GM18951 (cell line): ENCODE measurements at regions not wholly inside any gene's neighbourhood (a gene's known extent, or its start where the extent isn't known, plus 50 kb on each side); places are given as distances from the start of the nearest gene placed in this dataset.

ENCODE experiments used
- POLR2A ChIP-seq: IDR thresholded peaks from 4 replicates; pipeline ENCODE4 v1.6.1; 2011; ENCODE audit warnings: mild to moderate bottlenecking; ENCODE audit not compliant: insufficient read length, insufficient read depth; ENCODE audit errors: extremely low read depth
- in situ Hi-C: fragments of 300-500 bp; cut with MboI; formaldehyde crosslinking; loops from one replicate; pipeline ENCODE4 v1.12.0; 2022; ENCODE audit warnings: low sequenced_read_pairs, mixed read lengths, inconsistent platforms; ENCODE audit not compliant: unreplicated experiment

- TF ChIP-seq POLR2A: no peak
- in situ Hi-C loops: no loop called here
These were observed 208.7 kb downstream of the LIG4 start for GRCh38 chr13:108006619-108007018.

GRCh38 chr13:108005231-108005630 is 210.1 kb downstream of the LIG4 start:
- in situ Hi-C loops: no loop called here
- no peak for TF ChIP-seq POLR2A

- in situ Hi-C loops: no loop called here
- no peak for TF ChIP-seq POLR2A
These were observed 211.7 kb downstream of the LIG4 start for GRCh38 chr13:108003626-108004025.

GRCh38 chr13:108000998-108001397 is 214.3 kb downstream of the LIG4 start:
- in situ Hi-C loops: no loop called here
- TF ChIP-seq POLR2A: no peak

GRCh38 chr13:107999751-108000150 is 215.6 kb downstream of the LIG4 start:
- in situ Hi-C loops: no loop called here
- no peak for TF ChIP-seq POLR2A

- no peak for TF ChIP-seq POLR2A
- in situ Hi-C loops: no loop called here
These were observed 221.2 kb downstream of the LIG4 start for GRCh38 chr13:107994137-107994536.

- in situ Hi-C loops: no loop called here
- TF ChIP-seq POLR2A: no peak
These were observed 221.9 kb downstream of the LIG4 start for GRCh38 chr13:107993239-107993949.

- no peak for TF ChIP-seq POLR2A
- in situ Hi-C loops: no loop called here
These were observed 222.8 kb downstream of the LIG4 start for GRCh38 chr13:107992542-107992941.

- in situ Hi-C loops: no loop called here
- no peak for TF ChIP-seq POLR2A
These were observed 238.2 kb downstream of the LIG4 start for GRCh38 chr13:107977071-107977574.

- TF ChIP-seq POLR2A: no peak
- in situ Hi-C loops: no loop called here
These were observed 238.7 kb downstream of the LIG4 start for GRCh38 chr13:107976628-107977027.

GRCh38 chr13:107974409-107974808 is 240.9 kb downstream of the LIG4 start:
- no peak for TF ChIP-seq POLR2A
- in situ Hi-C loops: no loop called here

- no peak for TF ChIP-seq POLR2A
- in situ Hi-C loops: no loop called here
These were observed 245.8 kb downstream of the LIG4 start for GRCh38 chr13:107969546-107969945.

- TF ChIP-seq POLR2A: no peak
- in situ Hi-C loops: no loop called here
These were observed 246.9 kb downstream of the LIG4 start for GRCh38 chr13:107968470-107968869.

GRCh38 chr13:107964395-107964794 is 250.9 kb downstream of the LIG4 start:
- in situ Hi-C loops: no loop called here
- TF ChIP-seq POLR2A: no peak
